Lung (tissue), 11 donors: ENCODE measurements at regions not wholly inside any gene's neighbourhood (a gene's known extent, or its start where the extent isn't known, plus 50 kb on each side); places are given as distances from the start of the nearest gene placed in this dataset.

Experiments used
- ATAC-seq: fragments of 200-7000 bp; cut with Tn5 transposase; one replicate; pipeline ENCODE4 v1.9.1; 2020; ENCODE audit warnings: moderate number of reproducible peaks; ENCODE audit not compliant: insufficient read depth, low FRiP score
- DNase-seq, 3 donors: peaks; one replicate each; pipeline ENCODE4 v3.0.0-alpha.2; 2013 to 2017
- H3K27ac ChIP-seq, 2 donors: one replicate each; pipeline ENCODE4 v1.5.1; 2013; ENCODE audit warnings: mild to moderate bottlenecking in 2 of 2, moderate library complexity in 2 of 2, control low read depth in 1 of 2, inconsistent platforms in 1 of 2, low read depth in 1 of 2, low read length in 1 of 2
- H3K27me3 ChIP-seq, 3 donors: one replicate each; pipeline ENCODE4 v1.5.1; 2013; ENCODE audit warnings: low read length in 2 of 3; ENCODE audit not compliant: control insufficient read depth in 3 of 3, insufficient read depth in 3 of 3
- H3K36me3 ChIP-seq, 4 donors: one replicate each; pipeline ENCODE4 v1.5.1; 2013; ENCODE audit warnings: low read length in 4 of 4, mild to moderate bottlenecking in 1 of 4, moderate library complexity in 1 of 4; ENCODE audit not compliant: control insufficient read depth in 4 of 4, insufficient read depth in 4 of 4
- H3K4me1 ChIP-seq, 5 donors: one replicate each; pipeline ENCODE4 v1.5.1; 2013; ENCODE audit warnings: low read length in 5 of 5, mild to moderate bottlenecking in 2 of 5, moderate library complexity in 1 of 5; ENCODE audit not compliant: control insufficient read depth in 5 of 5, insufficient read depth in 5 of 5
- H3K4me3 ChIP-seq: one replicate; pipeline ENCODE4 v1.5.1; 2013; ENCODE audit warnings: mild to moderate bottlenecking, control low read depth, moderate library complexity
- H3K9ac ChIP-seq, 2 donors: one replicate each; pipeline ENCODE4 v1.5.1; 2013; ENCODE audit warnings: low read length in 2 of 2, control low read depth in 1 of 2; ENCODE audit not compliant: insufficient read depth in 1 of 2
- H3K9me3 ChIP-seq, 4 donors: one replicate each; pipeline ENCODE4 v1.5.1; 2013; ENCODE audit warnings: low read length in 3 of 4, mild to moderate bottlenecking in 1 of 4, moderate library complexity in 1 of 4; ENCODE audit not compliant: control insufficient read depth in 4 of 4, insufficient read depth in 3 of 4
- WGBS, 2 donors: extraction: QIAGEN DNeasy Blood & Tissue Kit; methylation state at CpG; one replicate each; pipeline ENCODE4 v1.1.7; 2013; 5-methylcytosine and 5-hydroxymethylcytosine counted together
- TF ChIP-seq, protein P1 (sequence below): IDR thresholded peaks from 2 replicates; pipeline ENCODE4 v1.5.1; 2012; ENCODE audit warnings: mild to moderate bottlenecking; ENCODE audit errors: control extremely low read depth, extremely low read depth
- donor health status: control.
- donor health status: control.
- donor health status: Bipolar disorder and iron deficiency.
- donor health status: healthy.
- donor health status: DM: yes; HTN: yes; CAD: no.

- H3K27ac ChIP-seq = no peak overlapping the region
- H3K4me1 ChIP-seq = no peaks in the 10 kb centered on the region
- H3K36me3 ChIP-seq = no peaks in the 10 kb centered on the region
- 82% methylated on average over 6 of the region's 6 CpGs for WGBS, 2 donors
- no peaks in the 10 kb centered on the region for H3K9me3 ChIP-seq
- H3K27me3 ChIP-seq = no peaks in the 10 kb centered on the region
- TF ChIP-seq, protein P1, sequence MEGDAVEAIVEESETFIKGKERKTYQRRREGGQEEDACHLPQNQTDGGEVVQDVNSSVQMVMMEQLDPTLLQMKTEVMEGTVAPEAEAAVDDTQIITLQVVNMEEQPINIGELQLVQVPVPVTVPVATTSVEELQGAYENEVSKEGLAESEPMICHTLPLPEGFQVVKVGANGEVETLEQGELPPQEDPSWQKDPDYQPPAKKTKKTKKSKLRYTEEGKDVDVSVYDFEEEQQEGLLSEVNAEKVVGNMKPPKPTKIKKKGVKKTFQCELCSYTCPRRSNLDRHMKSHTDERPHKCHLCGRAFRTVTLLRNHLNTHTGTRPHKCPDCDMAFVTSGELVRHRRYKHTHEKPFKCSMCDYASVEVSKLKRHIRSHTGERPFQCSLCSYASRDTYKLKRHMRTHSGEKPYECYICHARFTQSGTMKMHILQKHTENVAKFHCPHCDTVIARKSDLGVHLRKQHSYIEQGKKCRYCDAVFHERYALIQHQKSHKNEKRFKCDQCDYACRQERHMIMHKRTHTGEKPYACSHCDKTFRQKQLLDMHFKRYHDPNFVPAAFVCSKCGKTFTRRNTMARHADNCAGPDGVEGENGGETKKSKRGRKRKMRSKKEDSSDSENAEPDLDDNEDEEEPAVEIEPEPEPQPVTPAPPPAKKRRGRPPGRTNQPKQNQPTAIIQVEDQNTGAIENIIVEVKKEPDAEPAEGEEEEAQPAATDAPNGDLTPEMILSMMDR = no peak
- ATAC-seq (no peak), DNase-seq (no peak)
- H3K4me3 ChIP-seq = no peak overlapping the region
- H3K9ac ChIP-seq = no peak overlapping the region
Observed at GRCh38 chr13:73519396-73520116, 460.8 kb downstream of the KLF5 start.

GRCh38 chr13:73517766-73518165 lies 459.0 kb downstream of the KLF5 start:
- no peak overlapping the region for H3K27ac ChIP-seq
- no peaks in the 10 kb centered on the region for H3K36me3 ChIP-seq
- no peak overlapping the region for H3K4me3 ChIP-seq
- ATAC-seq (no peak), DNase-seq (no peak)
- 71 to 84% methylated on average over 1 of the region's 1 CpG for WGBS, 2 donors
- TF ChIP-seq, protein P1 = no peak
- H3K9ac ChIP-seq = no peak overlapping the region
- H3K9me3 ChIP-seq = no peaks in the 10 kb centered on the region
- no peaks in the 10 kb centered on the region for H3K27me3 ChIP-seq
- no peaks in the 10 kb centered on the region for H3K4me1 ChIP-seq

DNA sequence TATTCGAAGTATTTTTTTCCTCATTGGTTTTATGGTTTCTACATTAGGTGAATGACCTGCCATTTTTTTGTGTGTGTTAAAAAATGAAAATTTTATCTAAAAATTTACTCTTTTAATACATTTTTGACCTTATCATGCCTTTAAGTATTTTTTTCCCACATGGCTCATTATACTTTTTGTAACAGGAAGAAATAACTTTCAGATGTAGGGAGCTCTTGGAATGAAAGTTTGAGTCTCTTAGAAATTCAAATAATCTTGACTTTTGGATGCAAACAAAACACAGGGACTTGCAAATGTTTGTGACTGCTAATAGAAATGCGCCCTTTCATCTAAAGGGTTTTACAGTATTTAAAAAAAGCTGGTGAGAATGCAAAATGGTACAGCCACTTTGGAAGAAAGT lies 457.9 kb downstream of the KLF5 start:
- Histone ChIP-seq H3K27me3 (no peaks in the 10 kb centered on the region), H3K36me3 (no peaks in the 10 kb centered on the region), H3K27ac (no peak overlapping the region), H3K4me1 (no peaks in the 10 kb centered on the region), H3K9me3 (no peaks in the 10 kb centered on the region), H3K9ac (no peak overlapping the region), H3K4me3 (no peak overlapping the region)
- TF ChIP-seq, protein P1 = no peak
- DNase-seq = peak in 1 of 3 donors; percentile 26
- no peak for ATAC-seq
- WGBS, 2 donors = 75 to 83% methylated on average over 2 of the region's 2 CpGs

DNA sequence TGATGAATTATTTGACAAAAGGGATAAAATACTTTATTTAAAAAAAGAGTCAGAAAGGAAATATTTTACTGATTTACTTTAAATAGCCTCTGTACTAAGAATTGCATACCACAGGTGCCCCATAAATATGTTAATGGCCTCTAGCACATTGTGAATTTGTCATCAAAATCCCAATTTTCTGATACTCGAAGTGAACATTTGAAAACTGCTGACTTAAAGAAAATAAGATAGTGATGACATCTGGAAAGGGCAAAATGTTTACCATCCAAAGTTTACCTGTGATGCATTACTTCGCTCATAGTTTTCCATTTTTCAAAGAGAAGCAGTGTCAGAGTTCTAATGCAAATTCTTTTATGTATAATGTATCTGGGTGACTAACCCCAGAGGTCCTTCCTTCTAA lies 455.4 kb downstream of the KLF5 start:
- Histone ChIP-seq H3K27ac (no peak overlapping the region), H3K9ac (no peak overlapping the region), H3K27me3 (no peaks in the 10 kb centered on the region), H3K4me1 (no peaks in the 10 kb centered on the region), H3K4me3 (no peak overlapping the region), H3K36me3 (no peaks in the 10 kb centered on the region), H3K9me3 (no peaks in the 10 kb centered on the region)
- ATAC-seq = no peak
- no peak for DNase-seq
- TF ChIP-seq, protein P1 = no peak
- 80 to 81% methylated on average over 2 of the region's 2 CpGs for WGBS, 2 donors
